K562 (cell line): ENCODE measurements at regions not wholly inside any gene's neighbourhood (a gene's known extent, or its start where the extent isn't known, plus 50 kb on each side); places are given as distances from the start of the nearest gene placed in this dataset.

Experiments
- ATAC-seq: fragments of 200-7000 bp; cut with Tn5 transposase; 3 replicates; pipeline ENCODE4 v1.9.1; 2020; ENCODE audit warnings: moderate library complexity
- BruUV-seq: library from RNA; stranded (reverse); fragments of 400-500 nt; replicated peaks from 2 replicates; lab custom pipeline; 2021; lab: Mats Ljungman, UMichigan
- CTCF ChIA-PET: fragments of 300-600 bp; formaldehyde crosslinking; extraction: SDS; loops from one replicate; lab custom pipeline; 2021; ENCODE audit warnings: low intra/inter-chr PET ratio; lab: Yijun Ruan, JAX
- POLR2A ChIA-PET: fragments of 300-600, 350-650 bp; sonication (Branson Sonifier 250); formaldehyde crosslinking; extraction: SDS; loops from one replicate; lab custom pipeline; 2021; ENCODE audit warnings: antibody characterized with exemption, inconsistent platforms; lab: Yijun Ruan, JAX
- DNase-seq, 4 experiments: peaks; one replicate each; pipeline versions ENCODE4 v3.0.0 to v3.0.0-alpha.2; 2011 to 2018; ENCODE audit warnings: low spot score in 3 of 4, mixed read lengths in 3 of 4; ENCODE audit errors: extremely low read depth in 1 of 4
- FAIRE-seq: peaks from 2 replicates; lab custom pipeline; 2011; peaks lifted over from hg19 to GRCh38; lab: Jason Lieb, UNC
- H2AFZ ChIP-seq: 2 replicates; pipeline ENCODE4 v1.6.0; 2011; ENCODE audit warnings: low read depth, low read length, control low read depth, inconsistent platforms
- H3K27ac ChIP-seq: fragments of 200-600 bp; 3 replicates; pipeline ENCODE4 v1.8.0; 2011; ENCODE audit warnings: low read depth, mild to moderate bottlenecking, control low read depth, inconsistent platforms, low read length, moderate library complexity, mixed read lengths; ENCODE audit errors: extremely low read depth
- H3K27me3 ChIP-seq, 2 experiments: fragments of 300-600 bp in 1 of 2; 2 replicates in 1 of 2; 3 replicates in 1 of 2; pipeline versions ENCODE4 v1.6.0 to v1.8.0; 2011; ENCODE audit warnings: inconsistent platforms in 2 of 2, low read length in 2 of 2, mild to moderate bottlenecking in 1 of 2, mixed read lengths in 1 of 2, moderate library complexity in 1 of 2; ENCODE audit not compliant: control insufficient read depth in 2 of 2, insufficient read depth in 2 of 2
- H3K36me3 ChIP-seq: fragments of 300-600 bp; 3 replicates; pipeline ENCODE4 v1.8.0; 2011; ENCODE audit warnings: mild to moderate bottlenecking, low read length, inconsistent platforms; ENCODE audit not compliant: control insufficient read depth, insufficient read depth
- H3K4me1 ChIP-seq, 2 experiments: fragments of 200-600 bp in 1 of 2; replicated peaks in 1 of 2; 2 replicates in 1 of 2; 3 replicates in 1 of 2; pipeline versions ENCODE4 v1.5.1 to v1.8.0; 2011; ENCODE audit warnings: inconsistent platforms in 2 of 2, low read length in 2 of 2, mild to moderate bottlenecking in 1 of 2, mixed read lengths in 1 of 2, moderate library complexity in 1 of 2; ENCODE audit not compliant: control insufficient read depth in 2 of 2, insufficient read depth in 2 of 2
- H3K4me2 ChIP-seq: 2 replicates; pipeline ENCODE4 v1.6.1; 2011; ENCODE audit warnings: low read length, control low read depth, inconsistent platforms, mixed read lengths; ENCODE audit not compliant: insufficient read depth
- H3K4me3 ChIP-seq: fragments of 200-600 bp; sonication (generic), shearing (Covaris generic); 2 replicates; pipeline ENCODE4 v1.5.1; 2016; ENCODE audit warnings: control low read depth, inconsistent platforms
- H3K79me2 ChIP-seq: fragments of 200-600 bp; 3 replicates; pipeline ENCODE4 v1.8.0; 2011; ENCODE audit warnings: low read length, inconsistent platforms; ENCODE audit not compliant: control insufficient read depth, insufficient read depth
- H3K9ac ChIP-seq, 2 experiments: 2 replicates each; pipeline versions ENCODE4 v1.6.0 to v1.6.1; 2011; ENCODE audit warnings: low read depth in 2 of 2, low read length in 2 of 2, control low read depth in 1 of 2, inconsistent platforms in 1 of 2, mild to moderate bottlenecking in 1 of 2, mixed read lengths in 1 of 2; ENCODE audit not compliant: insufficient read depth in 1 of 2
- H3K9me1 ChIP-seq: one replicate; pipeline ENCODE4 v1.6.0; 2011; ENCODE audit warnings: inconsistent platforms, mild to moderate bottlenecking, low read length, moderate library complexity; ENCODE audit not compliant: control insufficient read depth, insufficient read depth
- H3K9me3 ChIP-seq: replicated peaks from 2 replicates; pipeline ENCODE4 v1.5.1; 2011; ENCODE audit warnings: low read depth, low read length, inconsistent platforms; ENCODE audit not compliant: control insufficient read depth, insufficient read depth
- H4K20me1 ChIP-seq: replicated peaks from 2 replicates; pipeline ENCODE4 v1.6.1; 2011; ENCODE audit warnings: low read length, inconsistent platforms, mixed read lengths; ENCODE audit not compliant: control insufficient read depth, insufficient read depth
- ETV5 ChIP-seq: sonication (generic); formaldehyde crosslinking; IDR thresholded peaks from 2 replicates; pipeline ENCODE4 v1.4.0; 2020; ENCODE audit warnings: low read depth, mild to moderate bottlenecking, missing genetic modification reagents
- FOXP1 ChIP-seq: sonication (generic); formaldehyde crosslinking; IDR thresholded peaks from 2 replicates; pipeline ENCODE4 v1.8.0; 2022; ENCODE audit warnings: mild to moderate bottlenecking, missing genetic modification reagents
- FUS ChIP-seq: fragments of 200-400 bp; formaldehyde crosslinking; optimal IDR thresholded peaks from 2 replicates; pipeline ENCODE3; 2017; ENCODE audit warnings: low read depth, low read length
- SMARCE1 ChIP-seq: fragments of 450-650 bp; IDR thresholded peaks from 2 replicates; pipeline ENCODE4 v1.7.1; 2016; ENCODE audit warnings: mild to moderate bottlenecking
- ZNF175 ChIP-seq: fragments of 200-800 bp; sonication (Bioruptor generic); IDR thresholded peaks from 2 replicates; pipeline ENCODE4 v1.6.1; 2016; ENCODE audit warnings: low read depth, mild to moderate bottlenecking, missing genetic modification characterization, missing compliant biosample characterization
- ZNF79 ChIP-seq: fragments of 250-450 bp; sonication (Bioruptor Pico); IDR thresholded peaks from 2 replicates; pipeline ENCODE4 v1.4.0; 2020; ENCODE audit warnings: low read depth, mild to moderate bottlenecking, moderate library complexity
- WGBS: fragments of 100-300 bp; shearing (Covaris generic); methylation state at CpG from one replicate; pipeline ENCODE4 v1.1.6; 2016; ENCODE audit warnings: low coverage, mixed read lengths; ENCODE audit not compliant: insufficient coverage; ENCODE audit errors: missing lambda C conversion rate; 5-methylcytosine and 5-hydroxymethylcytosine counted together
- in situ Hi-C: fragments of 300-500 bp; cut with MboI; formaldehyde crosslinking; loops from 4 replicates; pipeline ENCODE4 v1.15.0; 2018; ENCODE audit warnings: inconsistent platforms, mixed read lengths
- intact Hi-C: fragments of 100-400 bp; cut with micrococcal nuclease; formaldehyde crosslinking; loops from 2 replicates; pipeline ENCODE4 v1.14.2; 2022
- TF ChIP-seq, protein P1 (sequence below): sonication (generic); formaldehyde crosslinking; IDR thresholded peaks from 2 replicates; pipeline ENCODE4 v1.8.0; 2022; ENCODE audit warnings: missing genetic modification reagents, mild to moderate bottlenecking, borderline replicate concordance
- TF ChIP-seq, protein P2 (sequence below): sonication (generic); formaldehyde crosslinking; IDR thresholded peaks from 2 replicates; pipeline ENCODE4 v1.8.1; 2023; ENCODE audit warnings: mild to moderate bottlenecking, missing genetic modification reagents, moderate library complexity
- TF ChIP-seq, protein P3 (sequence below): fragments of 250-450 bp; sonication (Bioruptor Pico); IDR thresholded peaks from 2 replicates; pipeline ENCODE4 v1.4.0; 2020

DNA sequence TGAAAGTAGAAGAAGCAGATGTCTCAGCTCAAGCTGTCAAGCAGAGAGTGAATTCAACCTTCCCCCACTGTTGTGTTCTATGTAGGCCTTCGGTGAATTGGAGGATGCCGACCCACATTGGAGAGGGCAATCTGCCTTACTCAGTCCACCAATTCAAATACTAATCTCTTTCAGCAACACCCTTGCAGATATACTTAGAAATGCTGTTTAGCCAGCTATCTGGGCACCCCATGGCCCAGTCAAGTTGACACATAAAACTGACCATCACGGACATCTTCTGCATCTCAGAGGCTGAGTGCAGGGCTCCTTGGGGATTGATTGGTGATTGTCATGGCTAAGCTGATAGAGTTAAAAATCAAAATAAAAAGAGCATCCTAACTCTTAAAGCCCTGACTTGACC lies 58.3 kb downstream of the IRX3 start (continued):
- TF ChIP-seq, protein P1, sequence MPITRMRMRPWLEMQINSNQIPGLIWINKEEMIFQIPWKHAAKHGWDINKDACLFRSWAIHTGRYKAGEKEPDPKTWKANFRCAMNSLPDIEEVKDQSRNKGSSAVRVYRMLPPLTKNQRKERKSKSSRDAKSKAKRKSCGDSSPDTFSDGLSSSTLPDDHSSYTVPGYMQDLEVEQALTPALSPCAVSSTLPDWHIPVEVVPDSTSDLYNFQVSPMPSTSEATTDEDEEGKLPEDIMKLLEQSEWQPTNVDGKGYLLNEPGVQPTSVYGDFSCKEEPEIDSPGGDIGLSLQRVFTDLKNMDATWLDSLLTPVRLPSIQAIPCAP (CRISPR knock-in tag): no peak
- TF ChIP-seq, protein P2, sequence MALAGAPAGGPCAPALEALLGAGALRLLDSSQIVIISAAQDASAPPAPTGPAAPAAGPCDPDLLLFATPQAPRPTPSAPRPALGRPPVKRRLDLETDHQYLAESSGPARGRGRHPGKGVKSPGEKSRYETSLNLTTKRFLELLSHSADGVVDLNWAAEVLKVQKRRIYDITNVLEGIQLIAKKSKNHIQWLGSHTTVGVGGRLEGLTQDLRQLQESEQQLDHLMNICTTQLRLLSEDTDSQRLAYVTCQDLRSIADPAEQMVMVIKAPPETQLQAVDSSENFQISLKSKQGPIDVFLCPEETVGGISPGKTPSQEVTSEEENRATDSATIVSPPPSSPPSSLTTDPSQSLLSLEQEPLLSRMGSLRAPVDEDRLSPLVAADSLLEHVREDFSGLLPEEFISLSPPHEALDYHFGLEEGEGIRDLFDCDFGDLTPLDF: no peak
- no peak for TF ChIP-seq ZNF175 (CRISPR knock-in tag)

DNA sequence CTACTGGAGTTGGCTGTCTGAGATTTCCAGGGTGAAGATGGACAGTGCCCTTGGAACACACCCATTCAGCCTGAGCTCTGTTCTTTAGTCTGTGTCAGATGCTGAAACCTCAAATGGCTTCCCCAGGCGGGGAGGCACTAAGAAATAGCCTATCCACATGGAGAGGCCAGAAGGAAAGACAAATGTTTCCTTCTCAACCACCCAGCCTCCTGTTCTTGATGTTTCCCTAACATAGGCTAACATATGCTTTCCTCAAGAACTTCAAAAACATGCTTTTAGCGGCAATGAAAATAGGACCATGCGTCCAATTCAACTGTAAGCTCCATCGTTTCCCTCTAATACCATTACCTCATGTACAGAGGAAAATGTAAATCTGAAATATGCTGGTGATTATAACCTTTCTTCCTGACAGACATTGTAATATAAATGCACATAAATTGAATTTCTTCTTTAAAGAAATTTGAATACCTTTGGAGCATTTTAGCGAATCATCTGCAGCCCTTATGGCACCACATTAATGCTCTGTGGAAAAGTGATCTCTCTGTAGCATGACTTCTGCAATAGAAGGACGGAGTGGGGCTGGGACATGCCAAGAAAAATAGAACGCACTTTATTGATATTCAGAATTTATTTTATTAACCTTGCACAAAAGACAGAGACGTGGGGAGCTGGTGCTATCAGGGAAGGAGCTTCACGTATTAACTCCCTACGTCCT lies 60.1 kb downstream of the IRX3 start:
- Histone ChIP-seq H3K9me3 (no peaks in the 10 kb centered on the region), H3K79me2 (no peaks in the 10 kb centered on the region), H3K36me3 (no peaks in the 10 kb centered on the region), H3K9me1 (no peaks in the 10 kb centered on the region), H3K4me3 (no peak overlapping the region), H3K27ac (no peak overlapping the region), H4K20me1 (no peaks in the 10 kb centered on the region), H3K4me2 (no peak overlapping the region), H3K4me1 (no peaks in the 10 kb centered on the region), H2AFZ (no peak overlapping the region), H3K27me3 (no peaks in the 10 kb centered on the region; a peak in 1 of 5 replicates), H3K9ac (no peak overlapping the region)
- TF ChIP-seq FUS (no peak), ZNF79 (CRISPR knock-in tag) (no peak), ETV5 (no peak), SMARCE1 (no peak), FOXP1 (CRISPR knock-in tag) (no peak)
- TF ChIP-seq, protein P3, sequence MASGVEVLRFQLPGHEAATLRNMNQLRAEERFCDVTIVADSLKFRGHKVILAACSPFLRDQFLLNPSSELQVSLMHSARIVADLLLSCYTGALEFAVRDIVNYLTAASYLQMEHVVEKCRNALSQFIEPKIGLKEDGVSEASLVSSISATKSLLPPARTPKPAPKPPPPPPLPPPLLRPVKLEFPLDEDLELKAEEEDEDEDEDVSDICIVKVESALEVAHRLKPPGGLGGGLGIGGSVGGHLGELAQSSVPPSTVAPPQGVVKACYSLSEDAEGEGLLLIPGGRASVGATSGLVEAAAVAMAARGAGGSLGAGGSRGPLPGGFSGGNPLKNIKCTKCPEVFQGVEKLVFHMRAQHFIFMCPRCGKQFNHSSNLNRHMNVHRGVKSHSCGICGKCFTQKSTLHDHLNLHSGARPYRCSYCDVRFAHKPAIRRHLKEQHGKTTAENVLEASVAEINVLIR (CRISPR knock-in tag): no peak
- TF ChIP-seq, protein P2: no peak
- BruUV-seq: no TSS peak
- in situ Hi-C loops: no loop called here
- ChIA-PET POLR2A (interaction anchor here (0.6 to 0.7 kb wide), 2 partner anchors 10 to 125 kb away, joined by 3 read pairs; no protein-coding TSS in a partner anchor), CTCF (no interaction called here)
- WGBS: under 1% methylated on average over 10 of the region's 10 CpGs
- ATAC-seq: no peak
- DNase-seq: no peak
- FAIRE-seq: no peak
- intact Hi-C loops: no loop called here
